Neuronal stem cell (in vitro differentiated cells): ENCODE measurements at regions not wholly inside any gene's neighbourhood (a gene's known extent, or its start where the extent isn't known, plus 50 kb on each side); places are given as distances from the start of the nearest gene placed in this dataset.

Experiments
- DNase-seq: peaks from one replicate; pipeline ENCODE4 v3.0.0-alpha.2; 2013; ENCODE audit warnings: low spot score
- H2AFZ ChIP-seq: one replicate; pipeline ENCODE4 v1.6.1; 2013; ENCODE audit warnings: mild to moderate bottlenecking, low read length, inconsistent platforms
- H2AK5ac ChIP-seq: 2 replicates; pipeline ENCODE4 v1.6.1; 2013; ENCODE audit warnings: low read depth, mild to moderate bottlenecking, inconsistent platforms, low read length, moderate library complexity, mixed read lengths
- H2BK120ac ChIP-seq: 2 replicates; pipeline ENCODE4 v1.6.1; 2013; ENCODE audit warnings: low read depth, mild to moderate bottlenecking, inconsistent platforms, low read length, moderate library complexity, mixed read lengths
- H2BK12ac ChIP-seq: one replicate; pipeline ENCODE4 v1.6.1; 2013; ENCODE audit warnings: low read length, inconsistent platforms
- H2BK15ac ChIP-seq: 2 replicates; pipeline ENCODE4 v1.6.1; 2013; ENCODE audit warnings: mild to moderate bottlenecking, low read length, inconsistent platforms, mixed read lengths
- H2BK5ac ChIP-seq: one replicate; pipeline ENCODE4 v1.6.1; 2013; ENCODE audit warnings: inconsistent platforms, mild to moderate bottlenecking, low read length, moderate library complexity
- H3K14ac ChIP-seq: one replicate; pipeline ENCODE4 v1.6.1; 2013; ENCODE audit warnings: low read length, inconsistent platforms
- H3K18ac ChIP-seq: 2 replicates; pipeline ENCODE4 v1.6.1; 2013; ENCODE audit warnings: low read length, inconsistent platforms
- H3K23ac ChIP-seq: 2 replicates; pipeline ENCODE4 v1.6.1; 2013; ENCODE audit warnings: low read depth, mild to moderate bottlenecking, mixed read lengths, low read length, inconsistent platforms; ENCODE audit not compliant: poor library complexity
- H3K27ac ChIP-seq: replicated peaks from 3 replicates; pipeline ENCODE4 v1.5.1; 2013; ENCODE audit warnings: low read length, inconsistent platforms
- H3K27me3 ChIP-seq, 3 experiments: 2 replicates each; pipeline ENCODE4 v1.6.1; 2013; ENCODE audit warnings: low read length in 3 of 3, mild to moderate bottlenecking in 2 of 3, inconsistent platforms in 1 of 3, low read depth in 1 of 3, mixed read lengths in 1 of 3, moderate library complexity in 1 of 3; ENCODE audit not compliant: control insufficient read depth in 3 of 3, insufficient read depth in 3 of 3
- H3K36me3 ChIP-seq, 2 donors: replicated peaks in 1 of 2; 2 replicates each; pipeline ENCODE4 v1.6.1; 2013; ENCODE audit warnings: low read length in 2 of 2; ENCODE audit not compliant: control insufficient read depth in 2 of 2, insufficient read depth in 2 of 2
- H3K4ac ChIP-seq: 2 replicates; pipeline ENCODE4 v1.6.1; 2013; ENCODE audit warnings: inconsistent platforms, mild to moderate bottlenecking, low read length, moderate library complexity
- H3K4me1 ChIP-seq, 2 donors: 1 replicate in 1 of 2; 2 replicates in 1 of 2; pipeline ENCODE4 v1.6.1; 2013; ENCODE audit warnings: low read length in 2 of 2, low read depth in 1 of 2; ENCODE audit not compliant: control insufficient read depth in 2 of 2, insufficient read depth in 1 of 2
- H3K4me2 ChIP-seq: one replicate; pipeline ENCODE4 v1.6.1; 2013; ENCODE audit warnings: mild to moderate bottlenecking, low read length, inconsistent platforms; ENCODE audit not compliant: insufficient read depth, poor library complexity, severe bottlenecking
- H3K4me3 ChIP-seq, 2 donors: 2 replicates each; pipeline ENCODE4 v1.5.1; 2013; ENCODE audit warnings: low read length in 2 of 2, mild to moderate bottlenecking in 2 of 2, inconsistent platforms in 1 of 2, moderate library complexity in 1 of 2
- H3K79me1 ChIP-seq: one replicate; pipeline ENCODE4 v1.6.1; 2013; ENCODE audit warnings: low read depth, mild to moderate bottlenecking, inconsistent platforms, low read length, moderate library complexity
- H3K9ac ChIP-seq: one replicate; pipeline ENCODE4 v1.6.1; 2013; ENCODE audit warnings: mild to moderate bottlenecking, low read depth, low read length, inconsistent platforms; ENCODE audit not compliant: poor library complexity
- H3K9me3 ChIP-seq, 2 donors: replicated peaks in 1 of 2; 2 replicates each; pipeline versions ENCODE3 to v1.6.1; 2013; ENCODE audit warnings: low read length in 2 of 2, mild to moderate bottlenecking in 2 of 2, inconsistent platforms in 1 of 2, low read depth in 1 of 2, mixed read lengths in 1 of 2, moderate library complexity in 1 of 2; ENCODE audit not compliant: control insufficient read depth in 2 of 2, insufficient read depth in 1 of 2
- H4K8ac ChIP-seq: one replicate; pipeline ENCODE4 v1.6.1; 2013; ENCODE audit warnings: low read depth, mild to moderate bottlenecking, inconsistent platforms, low read length, moderate library complexity
- H4K91ac ChIP-seq: one replicate; pipeline ENCODE4 v1.6.1; 2013; ENCODE audit warnings: low read length, low read depth, mild to moderate bottlenecking, inconsistent platforms; ENCODE audit not compliant: poor library complexity
- WGBS, 2 donors: extraction: QIAGEN DNeasy Blood & Tissue Kit; methylation state at CpG; one replicate each; pipeline ENCODE4 v1.1.7; 2013; ENCODE audit warnings: missing lambda C conversion rate in 2 of 2, mixed read lengths in 1 of 2; ENCODE audit not compliant: insufficient read length in 2 of 2, insufficient replicate concordance in 1 of 2; ENCODE audit errors: extremely low coverage in 2 of 2; 5-methylcytosine and 5-hydroxymethylcytosine counted together

GRCh38 chr5:3905031-3905430 is 309.4 kb downstream of the IRX1 start:
- Histone ChIP-seq H3K9me3 (no peaks in the 10 kb centered on the region), H3K27ac (no peak overlapping the region), H4K91ac (no peak overlapping the region), H3K4me1 (no peaks in the 10 kb centered on the region), H3K14ac (no peak overlapping the region), H3K27me3 (no peaks in the 10 kb centered on the region), H2BK5ac (no peak overlapping the region), H3K36me3 (no peaks in the 10 kb centered on the region), H3K4me3 (no peak overlapping the region), H3K18ac (no peak overlapping the region), H2BK12ac (no peak overlapping the region), H3K23ac (no peak overlapping the region), H4K8ac (no peak overlapping the region), H3K4ac (no peak overlapping the region), H2BK15ac (peak overlapping the region; percentile 7), H2AFZ (no peak overlapping the region), H3K79me1 (no peaks in the 10 kb centered on the region), H2AK5ac (peak overlapping the region; percentile 48), H2BK120ac (no peak overlapping the region), H3K4me2 (no peak overlapping the region), H3K9ac (no peak overlapping the region)
- DNase-seq, result no peak
- no CpG with 5 or more reads among the region's 7 CpGs for WGBS, 2 donors

GRCh38 chr5:3905521-3905920 is 309.9 kb downstream of the IRX1 start:
- DNase-seq, result no peak
- no peaks in the 10 kb centered on the region for H3K27me3 ChIP-seq
- H2BK15ac ChIP-seq, result no peak overlapping the region
- H2BK5ac ChIP-seq, result no peak overlapping the region
- H3K18ac ChIP-seq, result no peak overlapping the region
- H3K4me1 ChIP-seq, result no peaks in the 10 kb centered on the region
- no peak overlapping the region for H3K27ac ChIP-seq
- no peaks in the 10 kb centered on the region for H3K79me1 ChIP-seq
- H2AFZ ChIP-seq, result no peak overlapping the region
- H3K9me3 ChIP-seq, result no peaks in the 10 kb centered on the region
- H2BK120ac ChIP-seq, result no peak overlapping the region
- H3K4ac ChIP-seq, result no peak overlapping the region
- H3K14ac ChIP-seq, result no peak overlapping the region
- no CpG with 5 or more reads among the region's 3 CpGs for WGBS, 2 donors
- H3K36me3 ChIP-seq, result no peaks in the 10 kb centered on the region
- no peak overlapping the region for H2BK12ac ChIP-seq
- H3K4me2 ChIP-seq, result no peak overlapping the region
- H3K4me3 ChIP-seq, result no peak overlapping the region
- H2AK5ac ChIP-seq, result no peak overlapping the region
- no peak overlapping the region for H3K9ac ChIP-seq
- H3K23ac ChIP-seq, result no peak overlapping the region
- no peak overlapping the region for H4K91ac ChIP-seq
- no peak overlapping the region for H4K8ac ChIP-seq

- WGBS, 2 donors, result no CpG with 5 or more reads among the region's 1 CpG
These were observed 315.5 kb downstream of the IRX1 start for GRCh38 chr5:3911111-3911510.

GRCh38 chr5:3911773-3912172 is 316.1 kb downstream of the IRX1 start:
- no peak overlapping the region for H3K4ac ChIP-seq
- H3K23ac ChIP-seq, result no peak overlapping the region
- no peak overlapping the region for H3K4me2 ChIP-seq
- no peak overlapping the region for H3K4me3 ChIP-seq
- no peaks in the 10 kb centered on the region for H3K27me3 ChIP-seq
- H3K14ac ChIP-seq, result no peak overlapping the region
- H4K8ac ChIP-seq, result no peak overlapping the region
- H2AFZ ChIP-seq, result no peak overlapping the region
- no peak overlapping the region for H2BK15ac ChIP-seq
- no CpG with 5 or more reads among the region's 4 CpGs for WGBS, 2 donors
- H3K9me3 ChIP-seq, result no peaks in the 10 kb centered on the region
- H4K91ac ChIP-seq, result no peak overlapping the region
- no peak overlapping the region for H2AK5ac ChIP-seq
- no peak overlapping the region for H2BK120ac ChIP-seq
- H3K27ac ChIP-seq, result no peak overlapping the region
- H3K79me1 ChIP-seq, result no peaks in the 10 kb centered on the region
- H3K4me1 ChIP-seq, result no peaks in the 10 kb centered on the region
- H3K9ac ChIP-seq, result no peak overlapping the region
- H2BK12ac ChIP-seq, result no peak overlapping the region
- H3K36me3 ChIP-seq, result no peaks in the 10 kb centered on the region
- H2BK5ac ChIP-seq, result no peak overlapping the region
- H3K18ac ChIP-seq, result no peak overlapping the region
- no peak for DNase-seq

More at GRCh38 chr5:3911111-3911510, 315.5 kb downstream of the IRX1 start:
- Histone ChIP-seq H3K4ac (no peak overlapping the region), H3K23ac (no peak overlapping the region), H2BK5ac (no peak overlapping the region), H2BK120ac (no peak overlapping the region), H3K9ac (no peak overlapping the region), H3K4me1 (no peaks in the 10 kb centered on the region), H4K91ac (no peak overlapping the region), H3K27ac (no peak overlapping the region), H3K4me3 (no peak overlapping the region), H3K27me3 (no peaks in the 10 kb centered on the region), H2BK12ac (no peak overlapping the region), H3K9me3 (no peaks in the 10 kb centered on the region), H4K8ac (no peak overlapping the region), H2AFZ (no peak overlapping the region), H3K79me1 (no peaks in the 10 kb centered on the region), H2AK5ac (no peak overlapping the region), H3K18ac (no peak overlapping the region), H2BK15ac (no peak overlapping the region), H3K36me3 (no peaks in the 10 kb centered on the region), H3K4me2 (no peak overlapping the region), H3K14ac (no peak overlapping the region)
- DNase-seq, result no peak
